H9 (cell line): ENCODE measurements at regions not wholly inside any gene's neighbourhood (a gene's known extent, or its start where the extent isn't known, plus 50 kb on each side); places are given as distances from the start of the nearest gene placed in this dataset.
A peak's percentile ranks its signal among the peaks of the same experiment; 100 is the strongest.

Experiments
- DNase-seq: peaks from one replicate; pipeline ENCODE4 v3.0.0-alpha.2; 2017
- H2AFZ ChIP-seq: one replicate; pipeline ENCODE4 v1.6.1; 2013; ENCODE audit warnings: mild to moderate bottlenecking, low read length, control low read depth, moderate library complexity
- H2AK5ac ChIP-seq: 2 replicates; pipeline ENCODE4 v1.6.1; 2013; ENCODE audit warnings: low read length, control low read depth, mixed read lengths; ENCODE audit not compliant: insufficient read length
- H2BK120ac ChIP-seq: one replicate; pipeline ENCODE4 v1.6.1; 2013; ENCODE audit warnings: low read depth, mild to moderate bottlenecking, low read length, control low read depth, inconsistent platforms; ENCODE audit not compliant: poor library complexity, severe bottlenecking
- H2BK12ac ChIP-seq: 2 replicates; pipeline ENCODE4 v1.6.1; 2013; ENCODE audit warnings: low read length, control low read depth, mixed read lengths, low read depth; ENCODE audit not compliant: insufficient read length
- H2BK15ac ChIP-seq: 2 replicates; pipeline ENCODE4 v1.6.1; 2013; ENCODE audit warnings: low read depth, low read length, control low read depth
- H2BK20ac ChIP-seq: one replicate; pipeline ENCODE4 v1.6.1; 2013; ENCODE audit warnings: low read depth, mild to moderate bottlenecking, low read length, control low read depth, inconsistent platforms; ENCODE audit not compliant: poor library complexity, severe bottlenecking
- H2BK5ac ChIP-seq: 2 replicates; pipeline ENCODE4 v1.6.1; 2013; ENCODE audit warnings: low read length, control low read depth, mixed read lengths; ENCODE audit not compliant: insufficient read length
- H3K14ac ChIP-seq: 2 replicates; pipeline ENCODE4 v1.6.1; 2013; ENCODE audit warnings: low read length, control low read depth; ENCODE audit not compliant: insufficient read depth
- H3K18ac ChIP-seq: 2 replicates; pipeline ENCODE4 v1.6.1; 2013; ENCODE audit warnings: low read depth, mild to moderate bottlenecking, mixed read lengths, low read length, control low read depth; ENCODE audit not compliant: insufficient read length
- H3K23ac ChIP-seq: 2 replicates; pipeline ENCODE4 v1.6.1; 2013; ENCODE audit warnings: low read length, control low read depth, mixed read lengths, low read depth; ENCODE audit not compliant: insufficient read length
- H3K23me2 ChIP-seq: 2 replicates; pipeline ENCODE4 v1.6.1; 2013; ENCODE audit warnings: low read depth, mild to moderate bottlenecking, mixed read lengths, low read length, control low read depth; ENCODE audit not compliant: insufficient read length, poor library complexity, severe bottlenecking
- H3K27ac ChIP-seq: 2 replicates; pipeline ENCODE4 v1.5.1; 2013; ENCODE audit warnings: low read length, control low read depth, mixed read lengths, low read depth; ENCODE audit not compliant: insufficient read length
- H3K27me3 ChIP-seq: 2 replicates; pipeline ENCODE4 v1.6.1; 2013; ENCODE audit warnings: low read length, control low read depth, inconsistent platforms; ENCODE audit not compliant: insufficient read depth
- H3K4ac ChIP-seq: 2 replicates; pipeline ENCODE4 v1.6.1; 2013; ENCODE audit warnings: low read depth, mild to moderate bottlenecking, control low read depth, inconsistent platforms, low read length, moderate library complexity
- H3K4me1 ChIP-seq: 2 replicates; pipeline ENCODE4 v1.6.1; 2013; ENCODE audit warnings: low read length, control low read depth, inconsistent platforms; ENCODE audit not compliant: insufficient read depth
- H3K4me2 ChIP-seq: 2 replicates; pipeline ENCODE4 v1.6.1; 2013; ENCODE audit warnings: low read length, control low read depth, mixed read lengths; ENCODE audit not compliant: insufficient read length, insufficient read depth
- H3K56ac ChIP-seq: 2 replicates; pipeline ENCODE4 v1.6.1; 2013; ENCODE audit warnings: low read depth, mild to moderate bottlenecking, mixed read lengths, low read length, control low read depth; ENCODE audit not compliant: insufficient read length
- H3K79me1 ChIP-seq: 2 replicates; pipeline ENCODE4 v1.6.1; 2013; ENCODE audit warnings: low read depth, mild to moderate bottlenecking, moderate library complexity, low read length, control low read depth, inconsistent platforms; ENCODE audit not compliant: insufficient read depth, poor library complexity, severe bottlenecking
- H3K79me2 ChIP-seq: 2 replicates; pipeline ENCODE4 v1.6.1; 2013; ENCODE audit warnings: low read length, control low read depth, inconsistent platforms; ENCODE audit not compliant: insufficient read depth
- H3K9ac ChIP-seq: 2 replicates; pipeline ENCODE4 v1.6.1; 2013; ENCODE audit warnings: low read length, control low read depth, mixed read lengths; ENCODE audit not compliant: insufficient read length; ENCODE audit errors: extremely low read depth
- H3K9me3 ChIP-seq: one replicate; pipeline ENCODE4 v1.6.1; 2013; ENCODE audit warnings: low read depth, low read length, inconsistent platforms; ENCODE audit not compliant: control insufficient read depth
- H3T11ph ChIP-seq: one replicate; pipeline ENCODE4 v1.6.1; 2013; ENCODE audit warnings: mild to moderate bottlenecking, low read length, control low read depth, inconsistent platforms
- H4K20me1 ChIP-seq: one replicate; pipeline ENCODE4 v1.6.1; 2013; ENCODE audit not compliant: control insufficient read depth, insufficient read length, insufficient read depth
- H4K5ac ChIP-seq: 2 replicates; pipeline ENCODE4 v1.6.1; 2013; ENCODE audit warnings: low read depth, mild to moderate bottlenecking, mixed read lengths, low read length, control low read depth; ENCODE audit not compliant: insufficient read length
- H4K8ac ChIP-seq: replicated peaks from 2 replicates; pipeline ENCODE4 v1.6.1; 2013; ENCODE audit warnings: low read length, control low read depth, mixed read lengths, low read depth; ENCODE audit not compliant: insufficient read length
- H4K91ac ChIP-seq: 2 replicates; pipeline ENCODE4 v1.6.1; 2013; ENCODE audit warnings: low read depth, mild to moderate bottlenecking, moderate library complexity, mixed read lengths, low read length, control low read depth; ENCODE audit not compliant: insufficient read length
- H3K27ac Mint-ChIP-seq, 3 experiments: 2 replicates in 2 of 3; 3 replicates in 1 of 3; pipeline ENCODE4 v1.8.0; 2020 to 2021; ENCODE audit warnings: mixed read lengths in 3 of 3, mild to moderate bottlenecking in 1 of 3, moderate library complexity in 1 of 3
- H3K27me3 Mint-ChIP-seq: 2 replicates; pipeline ENCODE4 v1.8.0; 2021; ENCODE audit warnings: low read depth, mild to moderate bottlenecking, moderate library complexity, mixed read lengths
- H3K36me3 Mint-ChIP-seq, 3 experiments: 2 replicates in 2 of 3; 3 replicates in 1 of 3; pipeline ENCODE4 v1.8.0; 2020 to 2021; ENCODE audit warnings: low read depth in 3 of 3, mixed read lengths in 3 of 3; ENCODE audit not compliant: insufficient read depth in 1 of 3
- H3K4me1 Mint-ChIP-seq, 2 experiments: 2 replicates each; pipeline ENCODE4 v1.8.0; 2020; ENCODE audit warnings: mixed read lengths in 2 of 2
- H3K4me3 Mint-ChIP-seq, 2 experiments: 2 replicates in 1 of 2; 3 replicates in 1 of 2; pipeline ENCODE4 v1.8.0; 2020 to 2021; ENCODE audit warnings: mild to moderate bottlenecking in 2 of 2, mixed read lengths in 2 of 2, moderate library complexity in 1 of 2
- H3K9me3 Mint-ChIP-seq, 2 experiments: 2 replicates in 1 of 2; 3 replicates in 1 of 2; pipeline ENCODE4 v1.8.0; 2020; ENCODE audit warnings: mild to moderate bottlenecking in 2 of 2, mixed read lengths in 2 of 2, moderate library complexity in 1 of 2
- WGBS: extraction: QIAGEN DNeasy Blood & Tissue Kit; methylation state at CpG from one replicate; pipeline ENCODE4 v1.1.7; 2013; ENCODE audit warnings: missing lambda C conversion rate, low lambda C conversion rate, mixed read lengths; ENCODE audit not compliant: insufficient read length; ENCODE audit errors: extremely low coverage; 5-methylcytosine and 5-hydroxymethylcytosine counted together
- TF ChIP-seq, protein P1 (sequence below): fragments of 200-600 bp; sonication (generic); conservative IDR thresholded peaks from 3 replicates; pipeline ENCODE4 v1.8.0; 2021; ENCODE audit warnings: antibody characterized with exemption, mild to moderate bottlenecking

DNA sequence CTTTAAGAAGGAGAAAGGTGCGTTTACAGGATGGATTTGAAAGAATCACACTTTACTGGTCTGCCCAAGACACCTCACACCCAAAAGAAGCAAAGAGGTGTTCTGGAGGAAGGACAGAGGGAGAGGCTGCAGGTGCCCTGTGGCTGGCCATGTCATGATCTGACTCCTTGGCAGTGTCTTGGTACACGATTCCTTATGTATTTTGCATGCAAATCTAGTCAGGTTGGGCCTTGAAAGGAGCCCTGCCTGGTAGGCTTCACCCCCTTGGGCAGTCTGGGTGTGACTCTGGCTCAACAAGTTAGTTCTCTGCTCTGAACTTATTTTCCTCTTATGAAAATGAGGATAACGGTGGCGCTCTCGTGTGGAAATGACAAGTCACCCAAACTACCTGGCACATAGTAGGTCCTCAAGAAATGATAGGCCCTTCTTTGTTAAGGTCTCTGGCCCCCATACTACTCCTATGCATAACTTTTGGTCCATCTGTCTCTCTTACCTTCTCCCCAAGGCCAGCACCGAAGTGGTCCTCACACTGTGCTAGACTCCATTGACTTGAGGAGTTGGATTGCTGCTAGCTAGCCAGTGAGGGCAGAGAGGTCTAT, 212.5 kb downstream of the SEMA6A start:
- H3K4me1 ChIP-seq, result no peaks in the 10 kb centered on the region
- H4K5ac ChIP-seq, result no peak overlapping the region
- H2BK15ac ChIP-seq, result no peak overlapping the region
- H2BK120ac ChIP-seq, result no peak overlapping the region
- peak overlapping the region; percentile 25 for H3K4me2 ChIP-seq
- H3K36me3 Mint-ChIP-seq, result no peaks in the 10 kb centered on the region
- peaks cover 7 to 10% of the 10 kb centered on the region in 2 experiments; a peak in 2 of 4 replicates for H3K4me1 Mint-ChIP-seq
- H2BK5ac ChIP-seq, result no peak overlapping the region
- H3K79me2 ChIP-seq, result no peaks in the 10 kb centered on the region
- H2BK12ac ChIP-seq, result no peak overlapping the region
- H3K9me3 ChIP-seq, result no peaks in the 10 kb centered on the region
- no CpG with 5 or more reads among the region's 6 CpGs for WGBS
- H3K27me3 Mint-ChIP-seq, result peaks cover 19% of the 10 kb centered on the region
- H3T11ph ChIP-seq, result no peak overlapping the region
- no peak overlapping the region for H3K14ac ChIP-seq
- H3K4ac ChIP-seq, result no peak overlapping the region
- H3K27ac Mint-ChIP-seq, result no peak overlapping the region
- H4K20me1 ChIP-seq, result no peaks in the 10 kb centered on the region
- no peak for DNase-seq
- no peak overlapping the region for H4K8ac ChIP-seq
- no peaks in the 10 kb centered on the region for H3K79me1 ChIP-seq
- H2BK20ac ChIP-seq, result no peak overlapping the region
- H3K56ac ChIP-seq, result no peak overlapping the region
- H3K4me3 Mint-ChIP-seq, result peak overlapping the region; percentile 73 to 79; a peak in 4 of 5 replicates
- H3K9me3 Mint-ChIP-seq, result no peaks in the 10 kb centered on the region
- H4K91ac ChIP-seq, result no peak overlapping the region
- H2AFZ ChIP-seq, result no peak overlapping the region
- H3K23ac ChIP-seq, result no peak overlapping the region
- H2AK5ac ChIP-seq, result no peak overlapping the region
- H3K27me3 ChIP-seq, result no peaks in the 10 kb centered on the region
- no peak overlapping the region for H3K27ac ChIP-seq
- peaks cover 7% of the 10 kb centered on the region for H3K23me2 ChIP-seq
- TF ChIP-seq, protein P1, sequence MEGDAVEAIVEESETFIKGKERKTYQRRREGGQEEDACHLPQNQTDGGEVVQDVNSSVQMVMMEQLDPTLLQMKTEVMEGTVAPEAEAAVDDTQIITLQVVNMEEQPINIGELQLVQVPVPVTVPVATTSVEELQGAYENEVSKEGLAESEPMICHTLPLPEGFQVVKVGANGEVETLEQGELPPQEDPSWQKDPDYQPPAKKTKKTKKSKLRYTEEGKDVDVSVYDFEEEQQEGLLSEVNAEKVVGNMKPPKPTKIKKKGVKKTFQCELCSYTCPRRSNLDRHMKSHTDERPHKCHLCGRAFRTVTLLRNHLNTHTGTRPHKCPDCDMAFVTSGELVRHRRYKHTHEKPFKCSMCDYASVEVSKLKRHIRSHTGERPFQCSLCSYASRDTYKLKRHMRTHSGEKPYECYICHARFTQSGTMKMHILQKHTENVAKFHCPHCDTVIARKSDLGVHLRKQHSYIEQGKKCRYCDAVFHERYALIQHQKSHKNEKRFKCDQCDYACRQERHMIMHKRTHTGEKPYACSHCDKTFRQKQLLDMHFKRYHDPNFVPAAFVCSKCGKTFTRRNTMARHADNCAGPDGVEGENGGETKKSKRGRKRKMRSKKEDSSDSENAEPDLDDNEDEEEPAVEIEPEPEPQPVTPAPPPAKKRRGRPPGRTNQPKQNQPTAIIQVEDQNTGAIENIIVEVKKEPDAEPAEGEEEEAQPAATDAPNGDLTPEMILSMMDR, result no peak
- no peak overlapping the region for H3K18ac ChIP-seq
- no peak overlapping the region for H3K9ac ChIP-seq
